Fibroblast of lung (primary cell): ENCODE measurements at regions not wholly inside any gene's neighbourhood (a gene's known extent, or its start where the extent isn't known, plus 50 kb on each side); places are given as distances from the start of the nearest gene placed in this dataset.

Experiments
- EZH2 ChIP-seq: IDR thresholded peaks from 2 replicates; pipeline ENCODE4 v1.5.1; 2012; ENCODE audit warnings: low read length, control low read depth, mild to moderate bottlenecking; ENCODE audit errors: missing control alignments
- TF ChIP-seq, protein P1 (sequence below), 2 donors: IDR thresholded peaks in 1 of 2; conservative IDR thresholded peaks in 1 of 2; 1 replicate in 1 of 2; 2 replicates in 1 of 2; pipeline ENCODE4 v1.5.1; 2011 to 2012; ENCODE audit warnings: low read length in 2 of 2, control low read depth in 1 of 2, inconsistent platforms in 1 of 2, low read depth in 1 of 2, mild to moderate bottlenecking in 1 of 2

DNA sequence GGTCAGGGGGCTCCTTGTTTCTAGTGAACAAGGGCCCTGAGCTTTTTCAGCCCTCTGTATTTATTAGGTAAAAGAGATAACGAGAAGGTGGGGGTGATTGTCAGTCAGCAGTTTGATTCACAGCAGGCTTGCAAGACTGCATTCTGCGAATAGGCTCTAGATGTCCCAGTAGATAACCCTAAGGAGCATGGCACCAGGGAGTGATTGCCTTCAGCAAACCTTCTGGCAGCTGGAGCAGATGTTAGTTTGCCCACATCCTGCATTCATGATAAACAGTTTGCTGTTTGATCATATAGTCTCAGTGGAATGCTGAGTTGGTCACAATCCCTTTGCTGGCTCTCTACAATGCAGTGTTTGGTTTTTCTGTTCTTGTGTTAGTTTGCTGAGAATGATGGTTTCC is 161.3 kb upstream of the GADL1 start:
- TF ChIP-seq, protein P1, sequence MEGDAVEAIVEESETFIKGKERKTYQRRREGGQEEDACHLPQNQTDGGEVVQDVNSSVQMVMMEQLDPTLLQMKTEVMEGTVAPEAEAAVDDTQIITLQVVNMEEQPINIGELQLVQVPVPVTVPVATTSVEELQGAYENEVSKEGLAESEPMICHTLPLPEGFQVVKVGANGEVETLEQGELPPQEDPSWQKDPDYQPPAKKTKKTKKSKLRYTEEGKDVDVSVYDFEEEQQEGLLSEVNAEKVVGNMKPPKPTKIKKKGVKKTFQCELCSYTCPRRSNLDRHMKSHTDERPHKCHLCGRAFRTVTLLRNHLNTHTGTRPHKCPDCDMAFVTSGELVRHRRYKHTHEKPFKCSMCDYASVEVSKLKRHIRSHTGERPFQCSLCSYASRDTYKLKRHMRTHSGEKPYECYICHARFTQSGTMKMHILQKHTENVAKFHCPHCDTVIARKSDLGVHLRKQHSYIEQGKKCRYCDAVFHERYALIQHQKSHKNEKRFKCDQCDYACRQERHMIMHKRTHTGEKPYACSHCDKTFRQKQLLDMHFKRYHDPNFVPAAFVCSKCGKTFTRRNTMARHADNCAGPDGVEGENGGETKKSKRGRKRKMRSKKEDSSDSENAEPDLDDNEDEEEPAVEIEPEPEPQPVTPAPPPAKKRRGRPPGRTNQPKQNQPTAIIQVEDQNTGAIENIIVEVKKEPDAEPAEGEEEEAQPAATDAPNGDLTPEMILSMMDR (conservative IDR thresholded peaks at IDR 0.05 in 1 of 2, IDR thresholded peaks at IDR 0.05 in 1 of 2; ENCODE audit: low read depth in 1 of 2, low read length in 2 of 2) = no peak
- no peak for TF ChIP-seq EZH2
